ENCODE measurements at regions not wholly inside any gene's neighbourhood (a gene's known extent, or its start where the extent isn't known, plus 50 kb on each side); places are given as distances from the start of the nearest gene placed in this dataset.

DNA sequence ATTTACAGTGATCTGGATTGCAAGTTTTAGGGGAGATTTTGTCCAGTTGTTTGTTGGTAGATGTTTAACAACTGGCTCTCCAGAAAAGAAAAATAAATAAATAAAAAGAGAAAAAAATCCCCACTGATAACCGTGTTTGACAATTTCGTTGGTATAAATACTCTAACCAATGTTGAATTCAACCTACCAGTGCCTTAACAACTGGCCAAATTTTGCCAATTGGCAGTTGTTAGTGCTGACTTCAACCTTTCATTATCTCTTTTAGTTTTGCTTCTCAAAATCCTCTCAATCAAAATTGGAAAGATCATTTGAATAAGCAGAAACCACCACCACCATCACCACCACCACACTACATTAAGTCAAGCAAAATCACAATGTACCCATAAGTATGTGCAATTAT lies 490.3 kb downstream of the PIK3C3 start:
- TF ChIP-seq, protein P1, sequence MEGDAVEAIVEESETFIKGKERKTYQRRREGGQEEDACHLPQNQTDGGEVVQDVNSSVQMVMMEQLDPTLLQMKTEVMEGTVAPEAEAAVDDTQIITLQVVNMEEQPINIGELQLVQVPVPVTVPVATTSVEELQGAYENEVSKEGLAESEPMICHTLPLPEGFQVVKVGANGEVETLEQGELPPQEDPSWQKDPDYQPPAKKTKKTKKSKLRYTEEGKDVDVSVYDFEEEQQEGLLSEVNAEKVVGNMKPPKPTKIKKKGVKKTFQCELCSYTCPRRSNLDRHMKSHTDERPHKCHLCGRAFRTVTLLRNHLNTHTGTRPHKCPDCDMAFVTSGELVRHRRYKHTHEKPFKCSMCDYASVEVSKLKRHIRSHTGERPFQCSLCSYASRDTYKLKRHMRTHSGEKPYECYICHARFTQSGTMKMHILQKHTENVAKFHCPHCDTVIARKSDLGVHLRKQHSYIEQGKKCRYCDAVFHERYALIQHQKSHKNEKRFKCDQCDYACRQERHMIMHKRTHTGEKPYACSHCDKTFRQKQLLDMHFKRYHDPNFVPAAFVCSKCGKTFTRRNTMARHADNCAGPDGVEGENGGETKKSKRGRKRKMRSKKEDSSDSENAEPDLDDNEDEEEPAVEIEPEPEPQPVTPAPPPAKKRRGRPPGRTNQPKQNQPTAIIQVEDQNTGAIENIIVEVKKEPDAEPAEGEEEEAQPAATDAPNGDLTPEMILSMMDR (conservative IDR thresholded peaks at IDR 0.05 in 1 of 2, IDR thresholded peaks at IDR 0.05 in 1 of 2; ENCODE audit: low read depth in 1 of 2, low read length in 2 of 2): no peak
- TF ChIP-seq EZH2 (IDR thresholded peaks at IDR 0.05; ENCODE audit: low read length, missing control alignments): no peak

Measured in fibroblast of lung (primary cell).